IMR-90 (cell line): ENCODE measurements at regions not wholly inside any gene's neighbourhood (a gene's known extent, or its start where the extent isn't known, plus 50 kb on each side); places are given as distances from the start of the nearest gene placed in this dataset.

ENCODE experiments used
- ATAC-seq: fragments of 200-7000 bp; cut with Tn5 transposase; 2 replicates; pipeline ENCODE4 v1.9.1; 2020; ENCODE audit warnings: low read depth, mild to moderate bottlenecking, moderate library complexity
- BruUV-seq: library from RNA; stranded (reverse); fragments of 400-500 nt; replicated peaks from 2 replicates; lab custom pipeline; 2021; lab: Mats Ljungman, UMichigan
- CTCF ChIA-PET: fragments of 300-600 bp; formaldehyde crosslinking; extraction: SDS; loops from one replicate; lab custom pipeline; 2021; ENCODE audit warnings: antibody characterized with exemption; lab: Yijun Ruan, JAX
- POLR2A ChIA-PET: fragments of 300-600 bp; sonication (Branson Sonifier 250); formaldehyde crosslinking; loops from one replicate; lab custom pipeline; 2022; ENCODE audit warnings: antibody characterized with exemption; ENCODE audit not compliant: unreplicated experiment; lab: Charles Lee
- DNase-seq: peaks from one replicate; pipeline ENCODE4 v3.0.0; 2013
- H2AFZ ChIP-seq: replicated peaks from 2 replicates; pipeline ENCODE3; 2013; ENCODE audit warnings: low read length, mild to moderate bottlenecking; ENCODE audit not compliant: poor library complexity
- H2AK5ac ChIP-seq: 2 replicates; pipeline ENCODE4 v1.6.1; 2013; ENCODE audit warnings: low read depth, low read length, inconsistent platforms
- H2AK9ac ChIP-seq: replicated peaks from 2 replicates; pipeline ENCODE3; 2013; ENCODE audit warnings: mild to moderate bottlenecking, low read depth, low read length, moderate library complexity; ENCODE audit not compliant: poor library complexity
- H2BK120ac ChIP-seq: 2 replicates; pipeline ENCODE4 v1.6.1; 2013; ENCODE audit warnings: low read depth, low read length, inconsistent platforms
- H2BK15ac ChIP-seq: 3 replicates; pipeline ENCODE4 v1.6.1; 2013; ENCODE audit warnings: low read depth, low read length, inconsistent platforms
- H2BK20ac ChIP-seq: 2 replicates; pipeline ENCODE4 v1.6.1; 2013; ENCODE audit warnings: low read depth, mild to moderate bottlenecking, inconsistent platforms, low read length, moderate library complexity
- H2BK5ac ChIP-seq: 2 replicates; pipeline ENCODE4 v1.6.1; 2013; ENCODE audit warnings: mild to moderate bottlenecking, low read depth, low read length, inconsistent platforms; ENCODE audit not compliant: poor library complexity, severe bottlenecking
- H3K14ac ChIP-seq: replicated peaks from 2 replicates; pipeline ENCODE4 v1.6.1; 2013; ENCODE audit warnings: low read depth, low read length, inconsistent platforms
- H3K18ac ChIP-seq: 2 replicates; pipeline ENCODE4 v1.6.1; 2013; ENCODE audit warnings: low read depth, low read length, control low read depth
- H3K23ac ChIP-seq: 2 replicates; pipeline ENCODE4 v1.6.1; 2013; ENCODE audit warnings: low read depth, low read length, inconsistent platforms
- H3K27ac ChIP-seq: 2 replicates; pipeline ENCODE4 v1.5.1; 2013; ENCODE audit warnings: mild to moderate bottlenecking, control low read depth, low read length; ENCODE audit not compliant: insufficient read depth
- H3K27me3 ChIP-seq: 2 replicates; pipeline ENCODE4 v1.6.1; 2013; ENCODE audit warnings: low read length; ENCODE audit not compliant: control insufficient read depth, insufficient read depth
- H3K36me3 ChIP-seq: 2 replicates; pipeline ENCODE4 v1.6.1; 2013; ENCODE audit warnings: low read length, mixed read lengths; ENCODE audit not compliant: control insufficient read depth, insufficient read depth
- H3K4ac ChIP-seq: 2 replicates; pipeline ENCODE4 v1.6.1; 2013; ENCODE audit warnings: low read depth, low read length, inconsistent platforms
- H3K4me1 ChIP-seq: 2 replicates; pipeline ENCODE4 v1.6.1; 2013; ENCODE audit warnings: low read length, mixed read lengths; ENCODE audit not compliant: control insufficient read depth, insufficient read depth
- H3K4me2 ChIP-seq: 2 replicates; pipeline ENCODE4 v1.6.1; 2013; ENCODE audit warnings: low read depth, mild to moderate bottlenecking, control low read depth, low read length, moderate library complexity
- H3K4me3 ChIP-seq: 2 replicates; pipeline ENCODE4 v1.5.1; 2013; ENCODE audit warnings: low read depth, mild to moderate bottlenecking, control low read depth, low read length, moderate library complexity; ENCODE audit not compliant: insufficient read depth
- H3K56ac ChIP-seq: 2 replicates; pipeline ENCODE4 v1.6.1; 2013; ENCODE audit warnings: low read length, inconsistent platforms; ENCODE audit not compliant: insufficient read depth; ENCODE audit errors: extremely low read depth
- H3K79me1 ChIP-seq, 2 experiments: 2 replicates each; pipeline ENCODE4 v1.6.1; 2013; ENCODE audit warnings: low read length in 2 of 2, inconsistent platforms in 1 of 2, low read depth in 1 of 2
- H3K9ac ChIP-seq: 2 replicates; pipeline ENCODE4 v1.6.1; 2013; ENCODE audit warnings: low read depth, low read length, control low read depth
- H3K9me1 ChIP-seq: 2 replicates; pipeline ENCODE4 v1.6.1; 2013; ENCODE audit warnings: low read length, inconsistent platforms; ENCODE audit not compliant: insufficient read depth
- H3K9me3 ChIP-seq: 2 replicates; pipeline ENCODE4 v1.6.1; 2013; ENCODE audit warnings: low read length; ENCODE audit not compliant: control insufficient read depth, insufficient read depth
- H4K20me1 ChIP-seq: 2 replicates; pipeline ENCODE4 v1.6.1; 2013; ENCODE audit warnings: low read length, inconsistent platforms; ENCODE audit not compliant: insufficient read depth
- H4K5ac ChIP-seq: 2 replicates; pipeline ENCODE4 v1.6.1; 2013; ENCODE audit warnings: mild to moderate bottlenecking, low read depth, low read length, control low read depth
- H4K8ac ChIP-seq, 2 experiments: 2 replicates each; pipeline ENCODE4 v1.6.1; 2013; ENCODE audit warnings: low read depth in 2 of 2, low read length in 2 of 2, control low read depth in 1 of 2, inconsistent platforms in 1 of 2
- H4K91ac ChIP-seq: 2 replicates; pipeline ENCODE4 v1.6.1; 2013; ENCODE audit warnings: low read depth, low read length, inconsistent platforms; ENCODE audit not compliant: insufficient read depth
- ELK1 ChIP-seq: fragments of 150-350 bp; IDR thresholded peaks from 2 replicates; pipeline ENCODE4 v1.6.1; 2016; ENCODE audit warnings: low read depth, mild to moderate bottlenecking, low read length, moderate library complexity, borderline replicate concordance
- MAFK ChIP-seq: IDR thresholded peaks from 2 replicates; pipeline ENCODE4 v1.6.1; 2012; ENCODE audit warnings: low read depth, low read length, improper control_type of control experiment
- MXI1 ChIP-seq: IDR thresholded peaks from 2 replicates; pipeline ENCODE4 v1.6.1; 2012; ENCODE audit warnings: low read depth, mild to moderate bottlenecking, low read length, moderate library complexity, borderline replicate concordance
- POLR2A ChIP-seq: IDR thresholded peaks from 2 replicates; pipeline ENCODE4 v1.6.1; 2012; ENCODE audit warnings: mild to moderate bottlenecking, low read depth, low read length
- USF2 ChIP-seq: fragments of 150-350 bp; IDR thresholded peaks from 2 replicates; pipeline ENCODE4 v1.6.1; 2017; ENCODE audit warnings: mild to moderate bottlenecking, antibody characterized with exemption, low read length, low read depth
- WGBS, 2 experiments: methylation state at CpG; one replicate each; pipeline versions ENCODE4 v1.1.5 to v1.1.7; 2013; ENCODE audit warnings: missing lambda C conversion rate in 2 of 2; ENCODE audit not compliant: insufficient read length in 1 of 2; ENCODE audit errors: extremely low coverage in 2 of 2; 5-methylcytosine and 5-hydroxymethylcytosine counted together
- dilution Hi-C: fragments of 300-500 bp; cut with HindIII; formaldehyde crosslinking; loops from one replicate; pipeline ENCODE4 v1.14.3; 2018; ENCODE audit warnings: low sequenced_read_pairs; ENCODE audit not compliant: unreplicated experiment
- in situ Hi-C: fragments of 300-500 bp; cut with MboI; formaldehyde crosslinking; loops from 3 replicates; pipeline ENCODE4 v1.14.3; 2019; ENCODE audit warnings: low sequenced_read_pairs, inconsistent platforms, mixed read lengths
- intact Hi-C: fragments of 100-400 bp; cut with micrococcal nuclease; formaldehyde crosslinking; loops from 2 replicates; pipeline ENCODE4 v1.10.0; 2022

- Histone ChIP-seq H2BK120ac (no peak overlapping the region), H2BK20ac (no peak overlapping the region), H4K5ac (no peak overlapping the region), H4K20me1 (no peaks in the 10 kb centered on the region), H2AFZ (no peak overlapping the region), H3K79me1 (no peaks in the 10 kb centered on the region), H3K4me2 (no peak overlapping the region), H3K56ac (no peak overlapping the region), H3K14ac (no peak overlapping the region), H2BK5ac (no peak overlapping the region), H3K4ac (no peak overlapping the region), H3K23ac (no peak overlapping the region), H3K18ac (no peak overlapping the region), H3K36me3 (no peaks in the 10 kb centered on the region), H3K27me3 (no peaks in the 10 kb centered on the region), H3K4me3 (no peak overlapping the region), H4K8ac (no peak overlapping the region), H2BK15ac (no peak overlapping the region), H3K4me1 (peaks cover 3% of the 10 kb centered on the region; the same call in 1 of the 2 replicates), H4K91ac (no peak overlapping the region), H2AK9ac (no peak overlapping the region), H3K9me1 (no peaks in the 10 kb centered on the region), H3K9me3 (no peaks in the 10 kb centered on the region), H2AK5ac (no peak overlapping the region), H3K9ac (no peak overlapping the region), H3K27ac (no peak overlapping the region)
- no CpG with 5 or more reads among the region's 3 CpGs for WGBS, 2 experiments
- DNase-seq = no peak
- POLR2A ChIA-PET = interaction anchor here (0.7 kb wide), 1 partner anchor 266 kb away, joined by 5 read pairs; no protein-coding TSS in a partner anchor
- TF ChIP-seq USF2 = no peak
- no peak for TF ChIP-seq ELK1
- TF ChIP-seq POLR2A = no peak
- no peak for TF ChIP-seq MXI1
- TF ChIP-seq MAFK = no peak
- no TSS peak for BruUV-seq
- in situ Hi-C loops (no loop called here), dilution Hi-C loops (no loop called here), intact Hi-C loops (no loop called here)
- CTCF ChIA-PET = no interaction called here
- ATAC-seq = no peak
Measured at GRCh38 chr1:42017730-42018129, 99.0 kb upstream of the HIVEP3 start.
